Activated T-cell treated with anti-CD3 and anti-CD28 coated beads for 48 hours (primary cell): ENCODE measurements at regions not wholly inside any gene's neighbourhood (a gene's known extent, or its start where the extent isn't known, plus 50 kb on each side); places are given as distances from the start of the nearest gene placed in this dataset.

Experiments
- DNase-seq: peaks from one replicate; pipeline ENCODE4 v3.0.0-alpha.2; 2020; ENCODE audit warnings: low read depth

DNA sequence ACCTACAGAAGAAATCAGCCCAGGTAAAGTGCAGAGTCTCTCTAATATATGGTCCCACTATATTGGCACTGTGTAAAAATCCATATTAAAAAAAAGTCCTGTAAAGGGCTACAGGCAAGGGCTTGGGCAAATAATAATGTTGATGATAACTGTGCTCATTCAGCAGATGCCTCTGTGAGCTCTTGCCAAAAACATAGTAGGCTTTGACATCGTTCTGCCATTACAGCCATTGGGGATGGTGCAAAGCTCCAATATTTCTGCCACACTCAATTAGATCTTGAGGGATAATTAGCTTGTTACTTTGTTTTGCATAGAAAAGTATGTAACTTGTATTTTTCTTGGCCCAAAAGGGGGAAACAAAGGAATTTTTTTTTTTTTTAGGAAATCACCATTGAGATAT is 645.5 kb upstream of the FAM241A start:
- no peak for DNase-seq

DNA sequence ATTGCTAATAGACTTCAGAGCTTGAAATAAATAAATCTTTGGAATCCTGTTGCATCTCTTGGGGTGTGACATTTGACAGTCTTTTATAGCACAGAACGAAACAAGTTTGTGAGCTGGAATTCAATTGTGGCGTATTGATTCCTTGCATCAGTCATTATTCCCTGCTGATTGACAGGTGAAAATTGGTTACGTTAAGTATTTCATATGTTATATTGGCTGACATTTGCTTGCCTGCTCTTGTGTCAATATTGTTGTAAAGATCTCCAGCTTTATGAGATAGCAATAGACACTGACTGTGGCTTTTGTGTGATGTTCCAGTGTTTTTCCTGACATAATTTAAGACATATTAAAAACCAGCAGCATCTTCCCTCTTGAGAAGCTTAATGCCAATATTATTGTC is 644.4 kb upstream of the FAM241A start:
- DNase-seq: no peak

DNA sequence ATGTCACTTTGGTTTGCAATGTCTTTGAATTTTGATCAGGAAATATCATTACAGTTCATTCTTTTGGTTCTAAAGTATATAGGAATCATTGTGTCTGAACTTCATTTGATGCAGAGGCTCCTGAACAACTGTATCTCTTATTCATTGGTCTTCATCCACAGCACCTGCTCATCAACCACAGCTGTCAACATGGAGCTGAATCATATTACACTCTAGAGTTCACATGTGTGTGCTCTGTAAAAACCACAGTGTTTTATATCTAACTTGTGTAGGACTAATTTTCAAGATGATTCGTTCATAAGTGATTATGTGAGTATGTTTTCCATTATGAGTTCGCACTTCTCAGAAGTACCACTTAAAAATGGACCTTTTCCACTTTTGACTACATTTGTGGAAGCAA is 643.3 kb upstream of the FAM241A start:
- no peak for DNase-seq

DNA sequence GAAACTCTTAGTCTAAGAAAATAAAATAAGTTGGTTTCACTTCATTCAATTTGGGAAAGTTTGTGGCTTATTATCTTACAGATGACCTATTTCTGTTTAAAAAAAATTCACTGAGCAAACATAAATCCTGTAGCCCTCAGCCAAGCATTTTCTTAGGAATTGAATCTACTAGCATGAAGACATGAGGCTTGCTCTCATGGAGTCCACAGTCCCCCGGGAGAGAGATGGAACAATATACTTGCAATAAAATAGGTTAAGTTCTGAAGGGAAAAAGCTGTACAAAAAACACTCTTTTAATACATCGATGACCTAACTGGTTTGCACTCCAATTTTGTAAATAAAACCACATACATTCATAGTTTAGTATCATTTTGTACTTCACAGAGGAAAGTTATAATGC is 642.6 kb upstream of the FAM241A start:
- no peak for DNase-seq

DNA sequence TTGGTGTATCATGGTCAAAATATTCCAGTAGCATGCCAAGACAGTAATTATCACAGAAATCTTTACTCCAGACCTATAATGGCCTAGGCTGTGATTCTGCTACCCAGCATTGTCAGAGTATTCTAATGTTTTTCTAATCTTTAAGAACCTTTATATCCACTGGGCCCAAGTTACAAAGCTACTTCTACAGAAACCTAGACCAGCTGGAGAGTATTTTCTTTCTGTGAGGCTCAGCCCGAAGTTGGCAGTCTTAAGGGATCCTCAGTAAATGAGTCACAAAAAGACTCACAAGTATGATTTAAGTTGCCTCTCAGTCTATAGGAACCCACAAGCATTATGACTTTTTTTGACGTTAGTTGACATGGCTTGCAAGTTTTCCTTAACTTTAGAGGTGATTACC is 638.5 kb upstream of the FAM241A start:
- DNase-seq: no peak

DNA sequence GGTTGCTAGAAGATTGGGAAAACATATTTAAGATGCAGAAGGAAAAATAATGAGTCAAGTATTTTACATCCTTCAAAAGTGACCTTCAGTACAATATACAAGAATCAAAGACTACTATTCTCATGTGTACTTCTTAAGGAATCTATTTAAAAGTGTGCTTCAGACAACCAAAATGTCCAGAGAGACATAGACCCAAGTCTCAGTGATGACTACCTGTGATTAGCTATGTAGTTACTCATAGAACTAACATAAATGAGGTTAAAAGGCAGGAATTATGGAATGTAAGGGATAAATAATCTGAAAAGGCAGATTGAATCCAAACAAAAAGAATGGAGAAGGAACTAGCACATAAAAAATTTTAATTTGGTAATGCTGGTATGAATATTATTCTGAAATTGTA is 634.7 kb upstream of the FAM241A start:
- no peak for DNase-seq

DNA sequence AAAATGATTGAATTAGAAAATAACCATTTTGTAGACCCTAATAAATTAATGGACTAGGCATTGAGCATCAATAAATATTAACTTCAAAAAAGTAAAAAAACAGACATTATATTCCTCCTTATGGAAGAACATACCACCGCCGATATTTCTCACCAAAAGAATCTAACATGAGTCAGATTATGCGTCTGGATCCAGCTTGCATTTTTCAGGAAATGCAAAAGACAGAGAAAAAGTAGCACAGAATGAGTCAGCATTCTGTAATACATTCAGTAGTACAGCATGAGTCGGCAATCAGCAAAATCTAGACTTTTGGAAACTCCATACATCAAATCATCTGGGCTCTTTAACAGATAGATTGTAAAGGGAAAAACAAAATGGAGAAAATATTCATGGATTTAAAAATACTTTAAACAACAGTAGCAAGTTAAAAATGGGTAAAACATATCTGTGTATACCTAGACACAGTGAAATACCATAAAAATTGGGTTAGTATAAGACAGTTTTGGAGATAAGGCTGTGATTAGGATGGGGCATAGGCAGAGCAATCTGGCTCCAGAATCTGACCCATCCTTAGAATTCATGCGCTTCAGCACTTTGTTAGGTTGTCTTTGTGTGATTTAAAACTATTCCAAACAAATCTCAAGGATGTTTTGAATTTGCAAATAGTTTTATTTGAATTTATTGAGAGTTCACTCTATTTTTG is 633.0 kb upstream of the FAM241A start:
- no peak for DNase-seq

DNA sequence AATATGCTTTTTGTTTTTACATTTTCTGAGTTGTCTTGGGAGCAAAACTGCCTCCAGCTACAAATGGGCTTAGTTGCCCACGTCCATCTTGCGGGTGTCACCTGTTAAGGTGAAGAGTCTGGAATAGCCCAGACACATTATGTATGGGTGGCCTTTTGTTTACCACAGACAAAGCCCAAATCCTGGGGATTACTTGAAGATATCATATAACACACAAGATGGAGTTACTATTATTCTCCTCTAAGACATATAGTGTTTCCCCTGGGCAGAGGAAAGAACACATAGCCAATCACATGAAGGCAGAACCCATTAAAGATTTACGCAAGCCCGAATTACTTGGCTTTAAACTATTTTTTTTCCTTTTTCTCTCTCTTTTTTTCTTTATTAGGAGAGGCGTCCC is 625.6 kb upstream of the FAM241A start:
- DNase-seq: no peak

- no peak for DNase-seq
Measured at GRCh38 chr4:111530446-111530845, 614.8 kb upstream of the FAM241A start.

DNA sequence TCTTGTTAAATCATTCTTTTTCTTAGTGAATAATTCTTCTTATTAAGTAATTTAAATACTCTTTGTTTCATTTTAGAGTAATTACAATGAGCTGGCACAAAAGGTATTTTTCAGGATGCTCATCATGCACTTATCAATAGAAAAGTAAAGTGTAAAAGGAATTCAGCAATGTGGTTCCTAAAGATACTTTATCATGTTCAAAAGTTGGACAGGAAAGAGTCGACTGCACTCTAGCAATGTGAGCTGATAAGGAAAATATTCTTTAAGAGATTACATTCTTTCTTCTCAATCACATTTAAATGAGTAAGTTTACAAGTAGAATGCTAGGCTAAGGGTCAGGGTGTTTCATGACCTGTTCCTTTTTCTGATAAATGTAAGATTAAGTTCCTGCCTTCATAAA is 609.5 kb upstream of the FAM241A start:
- DNase-seq: no peak

GRCh38 chr4:111537165-111537564 is 608.1 kb upstream of the FAM241A start:
- no peak for DNase-seq

GRCh38 chr4:111537871-111538270 is 607.4 kb upstream of the FAM241A start:
- DNase-seq: no peak

DNA sequence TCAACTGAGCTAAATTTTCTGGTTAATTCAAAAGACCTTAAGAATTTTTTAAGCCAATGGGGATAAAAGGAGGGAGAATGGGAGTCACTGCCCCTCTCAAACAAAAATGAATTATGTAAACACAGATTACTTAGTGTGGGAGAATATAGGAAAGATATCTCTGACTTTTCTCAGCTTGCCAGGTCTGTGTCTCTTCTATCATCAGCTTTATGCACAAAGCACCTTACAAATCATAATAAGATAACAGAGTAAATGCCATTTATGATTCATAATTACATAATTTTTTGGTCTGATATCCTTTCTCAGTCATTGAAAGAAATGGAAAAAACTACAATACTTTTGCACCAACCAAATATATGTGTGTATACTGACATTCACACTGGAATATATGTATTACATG is 604.6 kb upstream of the FAM241A start:
- no peak for DNase-seq

GRCh38 chr4:111542056-111542455 is 603.2 kb upstream of the FAM241A start:
- DNase-seq: no peak

GRCh38 chr4:111546881-111547280 is 598.4 kb upstream of the FAM241A start:
- DNase-seq: no peak

- DNase-seq: no peak
Measured at GRCh38 chr4:111556141-111556781, 589.0 kb upstream of the FAM241A start.

DNA sequence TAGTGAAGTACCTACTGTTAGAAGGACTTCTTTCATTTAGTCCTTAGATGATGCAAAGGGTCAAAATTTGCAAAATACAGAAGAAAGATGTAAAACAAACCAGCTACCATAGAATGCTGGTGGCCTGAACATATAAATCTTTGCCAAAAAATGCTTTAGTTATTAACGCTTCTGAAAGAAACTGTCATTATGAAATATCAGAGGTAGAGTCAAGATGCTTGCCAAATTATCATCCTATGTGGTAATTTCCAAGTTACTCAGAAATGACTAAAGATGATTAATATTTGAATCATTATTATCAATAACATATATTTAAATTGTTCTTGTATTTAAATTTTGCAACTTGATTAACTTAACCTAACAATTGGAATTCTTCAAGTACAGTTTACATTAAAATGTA is 588.4 kb upstream of the FAM241A start:
- DNase-seq: no peak

DNA sequence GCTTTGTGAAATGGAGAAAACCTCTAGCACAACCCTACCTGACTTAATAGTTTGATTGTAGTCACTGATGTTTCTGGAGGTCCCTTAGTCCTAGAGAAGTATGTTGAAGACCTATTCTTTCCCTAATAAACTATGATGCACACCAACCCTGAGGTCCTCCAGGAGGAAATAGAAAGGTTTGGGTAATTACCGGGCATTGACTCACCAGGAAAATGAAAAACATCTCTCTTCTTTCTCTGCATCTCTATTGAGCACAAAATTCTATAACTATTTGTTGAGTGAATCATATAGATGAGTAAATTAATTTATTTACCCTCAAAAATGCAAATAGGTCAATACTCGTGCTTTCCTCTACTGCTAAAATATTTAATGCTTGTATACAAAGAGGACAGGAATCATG is 582.4 kb upstream of the FAM241A start:
- DNase-seq: no peak

DNA sequence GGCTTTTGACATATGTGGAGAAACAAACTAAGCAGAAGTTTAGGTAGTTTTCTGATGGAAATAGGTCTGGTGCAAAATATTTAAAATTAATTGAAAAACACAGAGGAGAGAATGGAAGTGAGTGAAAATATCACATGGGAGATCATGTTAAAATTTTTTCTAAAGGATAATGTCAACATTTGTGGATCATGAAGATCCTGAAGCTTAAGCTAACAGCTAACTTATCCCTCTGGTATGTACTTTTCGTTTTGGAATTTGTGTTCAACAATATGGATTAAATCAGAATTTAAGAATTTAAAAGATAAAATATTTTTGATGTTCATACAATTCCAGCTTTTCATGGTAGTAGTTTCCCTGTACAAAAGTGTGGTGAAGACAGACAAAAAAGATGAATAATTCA is 572.8 kb upstream of the FAM241A start:
- no peak for DNase-seq

- DNase-seq: no peak
Measured at GRCh38 chr4:111573386-111573785, 571.9 kb upstream of the FAM241A start.

GRCh38 chr4:111579767-111580166 is 565.5 kb upstream of the FAM241A start:
- DNase-seq: no peak

DNA sequence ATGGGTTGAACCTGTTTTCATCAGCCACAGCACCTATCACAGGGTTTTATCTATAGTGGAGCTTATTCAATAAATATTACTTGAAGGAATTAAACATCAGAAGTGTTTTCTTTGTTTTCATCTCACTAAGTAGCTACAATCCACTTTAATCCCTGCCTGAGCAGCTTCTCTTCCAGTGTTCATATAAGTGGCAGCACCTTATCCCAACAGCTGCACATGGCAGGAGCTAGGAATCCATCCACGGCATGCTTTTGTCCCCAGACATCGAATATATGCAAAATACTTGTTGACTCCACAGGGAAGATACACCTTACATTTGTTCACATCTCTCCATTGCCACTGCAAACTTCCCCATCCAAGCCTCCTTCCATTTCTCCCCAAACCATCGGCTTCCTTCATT is 549.8 kb upstream of the FAM241A start:
- no peak for DNase-seq

GRCh38 chr4:111596491-111596890 is 548.8 kb upstream of the FAM241A start:
- no peak for DNase-seq

DNA sequence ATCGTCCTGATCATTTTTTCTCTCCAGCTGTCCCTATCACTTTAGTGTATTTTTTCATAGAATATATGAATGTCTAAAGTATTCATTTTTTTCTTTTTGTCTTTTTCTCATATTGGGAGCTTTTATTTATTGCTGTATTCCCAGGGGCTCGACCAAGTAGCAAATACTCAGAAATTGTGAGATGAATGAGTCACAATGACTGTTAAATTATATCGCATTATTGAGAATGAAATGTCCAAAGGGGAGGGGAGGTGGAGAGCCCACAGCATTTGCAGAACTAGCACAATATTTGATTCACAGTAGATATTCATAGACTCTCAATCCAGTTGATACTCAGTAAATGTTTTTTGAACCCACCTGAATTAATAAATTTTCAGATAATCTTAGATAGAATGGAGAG is 543.6 kb upstream of the FAM241A start:
- no peak for DNase-seq
